PC-9 (cell line): ENCODE measurements at regions not wholly inside any gene's neighbourhood (a gene's known extent, or its start where the extent isn't known, plus 50 kb on each side); places are given as distances from the start of the nearest gene placed in this dataset.

ENCODE experiments used
- EZH2 ChIP-seq: fragments of 200-600 bp; sonication (generic); IDR thresholded peaks from 2 replicates; pipeline ENCODE4 v1.8.0; 2017; ENCODE audit warnings: antibody characterized with exemption, low read depth
- TF ChIP-seq, protein P1 (sequence below): fragments of 200-600 bp; sonication (generic); conservative IDR thresholded peaks from 2 replicates; pipeline ENCODE4 v1.6.1; 2017; ENCODE audit warnings: mixed run types, antibody characterized with exemption, mild to moderate bottlenecking, moderate library complexity

DNA sequence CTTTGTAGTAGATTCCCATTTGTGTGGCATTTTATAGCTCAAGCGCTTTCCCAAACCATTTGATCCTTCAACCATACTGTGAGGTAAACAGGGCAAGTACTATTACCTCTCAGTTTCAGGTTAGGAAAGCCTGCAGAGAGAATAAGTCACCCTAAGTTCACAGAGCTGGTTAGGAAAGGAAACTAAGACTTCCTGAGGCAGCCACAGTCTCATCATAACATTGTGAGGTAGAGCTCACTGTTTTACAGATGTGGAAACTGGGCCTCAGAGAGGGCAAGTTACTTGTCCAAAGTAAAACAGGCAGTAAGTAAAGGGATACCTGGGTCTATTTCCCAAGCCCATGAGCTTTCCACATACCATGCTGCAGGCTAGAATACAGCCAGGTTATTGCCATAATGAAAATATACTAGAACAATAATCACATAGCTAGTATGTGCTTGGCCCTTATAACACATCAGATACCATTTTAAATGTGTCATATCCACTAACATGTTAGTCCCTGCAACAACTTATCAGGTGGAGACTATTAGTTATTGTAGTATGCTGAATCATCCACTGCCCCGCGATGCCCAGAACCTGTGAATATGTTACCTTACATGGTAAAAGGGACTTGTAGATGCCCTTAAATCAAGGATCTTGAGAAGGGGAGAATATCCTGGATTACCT is 150.9 kb upstream of the GRIP1 start:
- TF ChIP-seq, protein P1, sequence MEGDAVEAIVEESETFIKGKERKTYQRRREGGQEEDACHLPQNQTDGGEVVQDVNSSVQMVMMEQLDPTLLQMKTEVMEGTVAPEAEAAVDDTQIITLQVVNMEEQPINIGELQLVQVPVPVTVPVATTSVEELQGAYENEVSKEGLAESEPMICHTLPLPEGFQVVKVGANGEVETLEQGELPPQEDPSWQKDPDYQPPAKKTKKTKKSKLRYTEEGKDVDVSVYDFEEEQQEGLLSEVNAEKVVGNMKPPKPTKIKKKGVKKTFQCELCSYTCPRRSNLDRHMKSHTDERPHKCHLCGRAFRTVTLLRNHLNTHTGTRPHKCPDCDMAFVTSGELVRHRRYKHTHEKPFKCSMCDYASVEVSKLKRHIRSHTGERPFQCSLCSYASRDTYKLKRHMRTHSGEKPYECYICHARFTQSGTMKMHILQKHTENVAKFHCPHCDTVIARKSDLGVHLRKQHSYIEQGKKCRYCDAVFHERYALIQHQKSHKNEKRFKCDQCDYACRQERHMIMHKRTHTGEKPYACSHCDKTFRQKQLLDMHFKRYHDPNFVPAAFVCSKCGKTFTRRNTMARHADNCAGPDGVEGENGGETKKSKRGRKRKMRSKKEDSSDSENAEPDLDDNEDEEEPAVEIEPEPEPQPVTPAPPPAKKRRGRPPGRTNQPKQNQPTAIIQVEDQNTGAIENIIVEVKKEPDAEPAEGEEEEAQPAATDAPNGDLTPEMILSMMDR = no peak
- TF ChIP-seq EZH2 = no peak
